ENCODE measurements at regions not wholly inside any gene's neighbourhood (a gene's known extent, or its start where the extent isn't known, plus 50 kb on each side); places are given as distances from the start of the nearest gene placed in this dataset.

- H3K4me3 ChIP-seq (ENCODE audit: low read length), result no peak overlapping the region
- no peak for TF ChIP-seq CTCF (conservative IDR thresholded peaks at IDR 0.05; ENCODE audit: low read depth, low read length)
- no peak for DNase-seq (ENCODE audit: low read depth)
Measured at GRCh38 chr2:6310256-6311215, 555.2 kb downstream of the CMPK2 start.

- DNase-seq (ENCODE audit: low read depth), result no peak
- H3K4me3 ChIP-seq (ENCODE audit: low read length), result no peak overlapping the region
- TF ChIP-seq CTCF (conservative IDR thresholded peaks at IDR 0.05; ENCODE audit: low read depth, low read length), result no peak
Measured at GRCh38 chr2:6312367-6312766, 553.3 kb downstream of the CMPK2 start.

- no peak for TF ChIP-seq CTCF (conservative IDR thresholded peaks at IDR 0.05; ENCODE audit: low read depth, low read length)
- no peak overlapping the region for H3K4me3 ChIP-seq (ENCODE audit: low read length)
- no peak for DNase-seq (ENCODE audit: low read depth)
Measured at GRCh38 chr2:6314218-6314960, 551.3 kb downstream of the CMPK2 start.

GRCh38 chr2:6325616-6326015, 540.1 kb downstream of the CMPK2 start:
- no peak for DNase-seq (ENCODE audit: low read depth)
- no peak overlapping the region for H3K4me3 ChIP-seq (ENCODE audit: low read length)
- no peak for TF ChIP-seq CTCF (conservative IDR thresholded peaks at IDR 0.05; ENCODE audit: low read depth, low read length)

- no peak for DNase-seq (ENCODE audit: low read depth)
- no peak for TF ChIP-seq CTCF (conservative IDR thresholded peaks at IDR 0.05; ENCODE audit: low read depth, low read length)
- no peak overlapping the region for H3K4me3 ChIP-seq (ENCODE audit: low read length)
Measured at GRCh38 chr2:6326958-6327357, 538.7 kb downstream of the CMPK2 start.

- DNase-seq (ENCODE audit: low read depth), result no peak
- no peak overlapping the region for H3K4me3 ChIP-seq (ENCODE audit: low read length)
- TF ChIP-seq CTCF (conservative IDR thresholded peaks at IDR 0.05; ENCODE audit: low read depth, low read length), result no peak
Measured at GRCh38 chr2:6336752-6337471, 528.8 kb downstream of the CMPK2 start.

Measured in retinal pigment epithelial cell (primary cell).